ENCODE measurements at regions not wholly inside any gene's neighbourhood (a gene's known extent, or its start where the extent isn't known, plus 50 kb on each side); places are given as distances from the start of the nearest gene placed in this dataset.

DNA sequence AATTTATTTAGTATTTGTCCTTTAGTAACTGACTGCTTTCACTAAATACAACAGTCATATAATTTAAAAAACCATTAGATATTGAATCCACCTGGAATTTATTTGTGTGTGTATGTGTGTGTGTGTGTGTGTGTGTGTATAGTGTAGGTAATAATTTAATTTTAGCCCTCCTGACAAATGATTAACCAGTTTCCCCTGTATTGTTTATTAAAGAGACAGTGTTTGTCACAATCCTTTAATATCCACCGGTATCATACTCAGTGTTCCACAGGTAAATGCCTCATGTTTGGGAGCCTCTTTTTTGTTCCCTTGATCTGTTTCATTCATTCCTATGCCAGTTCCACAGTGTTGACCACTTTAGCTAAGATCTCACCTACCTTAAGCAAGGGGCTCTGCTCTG is 134.6 kb upstream of the IRX3 start:
- no peak for DNase-seq (ENCODE audit: low read depth in 2 of 2)

DNA sequence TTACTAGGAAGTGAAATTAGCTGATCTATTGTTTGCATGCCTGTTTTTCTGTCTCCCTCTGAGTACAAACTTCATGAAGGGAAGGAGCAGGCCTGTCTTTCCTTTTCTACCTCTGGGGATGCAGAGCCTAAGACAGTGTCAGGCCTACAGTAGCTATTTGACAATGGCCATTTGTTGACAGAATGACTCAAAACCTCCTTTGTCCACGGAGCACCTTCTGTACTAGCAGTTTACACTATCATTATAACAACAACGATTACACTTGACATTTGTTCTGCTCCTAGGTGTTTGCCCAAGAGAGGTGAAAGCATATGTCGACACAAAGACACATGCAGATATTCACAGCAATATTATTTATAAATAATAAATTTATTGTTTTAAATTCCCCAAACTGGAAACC is 132.3 kb upstream of the IRX3 start:
- DNase-seq (ENCODE audit: low read depth in 2 of 2), result no peak

DNA sequence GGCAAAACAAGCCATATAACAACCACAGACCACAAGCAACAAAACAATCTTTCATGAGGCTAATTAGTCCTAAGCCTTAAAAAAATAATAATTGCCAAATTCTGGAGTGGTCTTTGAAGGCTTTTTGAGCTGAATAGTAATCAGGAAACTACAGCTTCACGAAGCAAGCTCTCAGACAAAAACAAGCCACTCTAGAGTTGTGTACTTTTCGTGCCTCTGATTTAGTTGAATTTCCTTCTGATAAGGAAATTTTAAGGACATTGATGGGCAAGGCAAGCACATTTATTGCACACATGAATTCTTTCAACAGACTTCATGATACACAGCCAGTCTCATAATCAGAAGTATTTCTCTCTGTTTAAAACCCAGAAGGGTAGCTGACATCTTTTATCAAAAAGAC is 130.8 kb upstream of the IRX3 start:
- DNase-seq (ENCODE audit: low read depth in 2 of 2), result no peak

DNA sequence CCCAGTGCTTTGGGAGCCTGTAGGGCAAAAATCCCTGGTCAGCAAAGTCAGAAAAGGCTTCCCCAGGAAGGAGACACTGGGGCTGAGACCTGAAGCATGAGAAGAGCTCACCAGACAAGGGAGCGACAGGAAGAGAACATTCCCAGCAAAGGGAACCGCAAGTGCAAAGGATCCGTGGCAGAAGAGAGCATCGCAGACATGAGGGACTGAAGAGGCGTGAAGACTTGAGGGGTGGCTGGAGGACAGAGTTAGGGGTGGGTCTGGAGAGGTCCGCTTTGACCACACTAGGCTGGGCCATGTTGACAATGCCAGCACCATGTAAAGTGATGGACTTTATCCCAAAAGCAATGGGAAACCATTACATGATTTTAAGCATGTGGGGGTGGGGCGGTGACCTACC is 128.1 kb upstream of the IRX3 start:
- no peak for DNase-seq (ENCODE audit: low read depth in 2 of 2)

DNA sequence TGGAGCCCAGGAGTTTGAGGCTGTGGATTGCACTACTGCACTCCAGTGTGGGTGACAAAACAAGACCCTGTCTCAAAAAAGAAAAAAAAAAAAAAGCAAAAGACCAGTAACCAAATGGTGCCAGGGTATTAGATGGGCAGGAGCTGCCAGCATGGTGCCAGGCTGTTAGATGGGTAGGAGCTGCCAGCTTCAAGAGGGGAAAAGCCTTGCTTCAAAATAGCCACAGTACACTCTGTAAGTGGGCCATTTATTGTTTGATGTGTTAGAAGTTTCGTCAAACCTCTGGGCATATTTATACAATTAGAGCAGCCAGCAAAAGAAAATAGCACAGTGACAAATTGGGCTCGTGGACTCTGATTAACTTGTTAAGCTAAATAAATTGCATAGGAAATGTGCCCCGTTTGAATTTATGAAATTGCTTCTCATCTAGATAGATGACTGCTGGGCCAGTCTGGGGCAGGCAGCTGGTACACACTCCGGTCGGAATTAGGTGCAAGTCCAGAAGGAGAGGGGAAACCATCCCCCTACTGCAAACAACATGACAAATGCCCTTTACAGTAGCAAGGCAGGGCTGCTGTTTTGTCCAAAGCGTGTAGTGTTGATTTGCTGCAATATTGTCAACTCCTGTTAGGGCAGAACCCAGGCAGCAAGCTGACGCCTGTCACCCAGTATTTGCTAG is 126.3 kb upstream of the IRX3 start:
- no peak for DNase-seq (ENCODE audit: low read depth in 2 of 2)

DNA sequence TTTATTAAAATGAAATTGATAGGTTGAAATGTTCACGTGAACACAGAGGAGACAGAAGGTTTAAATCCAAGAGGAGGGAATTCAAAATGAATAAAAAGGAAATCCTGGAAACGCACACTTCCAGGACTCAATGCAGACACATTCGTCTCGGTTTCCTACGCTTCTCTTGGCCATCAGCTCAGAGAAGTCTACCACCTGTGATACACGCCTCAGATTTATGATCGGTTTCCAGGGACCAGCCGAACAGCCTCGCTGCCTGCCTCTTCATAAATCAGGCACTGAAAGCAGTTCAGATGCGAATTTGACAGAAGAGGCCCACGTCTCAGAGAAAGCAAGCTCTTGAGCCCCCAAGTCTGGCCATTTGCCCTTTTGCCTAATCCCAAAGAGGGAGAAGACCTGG is 125.5 kb upstream of the IRX3 start:
- DNase-seq (ENCODE audit: low read depth in 2 of 2), result no peak

DNA sequence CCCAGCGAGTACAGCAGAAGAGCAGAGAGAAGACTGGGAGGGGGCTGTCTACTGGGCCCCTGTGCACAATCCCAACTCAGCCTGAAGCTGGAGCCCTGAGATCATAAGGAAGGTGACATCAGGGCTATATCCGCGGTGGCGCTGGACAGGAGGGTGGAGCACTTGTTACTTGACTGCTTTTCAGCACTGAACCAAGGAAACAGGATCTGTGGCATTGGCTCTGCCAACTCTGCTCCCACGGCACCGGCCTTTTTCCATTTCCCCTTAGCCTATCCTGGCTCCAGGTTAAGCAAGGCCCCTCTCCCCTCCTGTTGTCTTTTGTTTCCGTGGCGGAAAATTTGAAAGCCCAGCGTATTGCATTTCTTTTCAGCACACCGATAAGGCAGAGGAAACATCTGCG is 125.0 kb upstream of the IRX3 start:
- peak; percentile 5 to 55 for DNase-seq (ENCODE audit: low read depth in 2 of 2)

DNA sequence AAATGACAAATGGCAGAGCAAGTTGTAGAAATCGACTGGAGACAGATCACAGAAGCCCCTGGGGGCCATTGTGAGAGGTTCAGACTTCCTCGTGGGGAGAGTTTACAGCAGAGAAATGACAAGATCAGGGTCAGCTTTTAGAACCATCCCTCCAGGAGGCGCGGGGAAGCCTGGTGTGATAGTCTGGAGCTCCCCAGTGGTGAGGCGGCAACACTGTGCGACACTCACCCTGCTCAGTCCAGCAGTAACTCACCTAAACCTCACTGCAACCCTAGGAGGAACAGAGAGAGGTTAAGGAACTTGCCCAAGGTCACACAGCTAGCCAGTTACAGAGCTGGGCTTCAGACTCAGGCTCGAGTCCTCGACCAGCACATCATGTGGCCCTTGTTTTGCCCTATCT is 123.4 kb upstream of the IRX3 start:
- DNase-seq (ENCODE audit: low read depth in 2 of 2), result no peak

DNA sequence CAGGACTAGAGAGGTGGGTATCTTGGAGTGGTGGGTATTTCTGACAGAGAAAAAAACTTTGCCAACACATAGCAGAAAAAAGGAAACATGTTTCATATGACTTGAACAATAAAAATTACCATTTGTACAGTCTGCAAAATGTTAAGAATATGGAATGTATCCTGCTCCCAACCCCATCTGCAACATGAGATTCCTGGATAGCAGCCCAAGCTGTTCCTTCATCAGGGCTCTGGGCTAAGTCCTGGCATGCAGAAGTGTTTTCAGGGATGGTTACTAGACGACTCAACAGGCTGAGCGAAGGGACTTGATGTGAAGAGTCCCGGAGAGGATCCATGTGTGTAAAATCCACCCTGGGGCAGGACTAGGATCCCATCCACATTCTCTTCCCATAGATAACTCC is 121.0 kb upstream of the IRX3 start:
- DNase-seq (ENCODE audit: low read depth in 2 of 2), result no peak

DNA sequence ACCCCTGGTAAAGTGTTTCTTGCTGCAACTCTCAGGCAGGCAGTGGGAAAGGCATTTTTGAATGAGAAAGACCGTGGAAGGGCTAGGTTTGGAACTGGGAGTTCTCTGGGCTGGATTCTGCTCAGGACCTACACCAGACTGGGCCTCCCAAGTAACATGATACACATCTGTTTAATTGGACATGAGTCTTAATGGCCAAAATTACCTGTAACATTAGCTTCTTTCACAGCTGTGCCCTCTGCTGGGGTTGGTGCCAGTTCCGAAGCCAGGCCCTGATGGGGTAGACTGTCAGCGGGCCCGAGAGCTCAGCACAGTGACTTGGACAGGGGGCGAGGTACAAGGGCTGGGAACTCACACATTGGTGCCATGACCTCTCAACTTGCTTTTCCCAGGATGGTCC is 118.9 kb upstream of the IRX3 start:
- DNase-seq (ENCODE audit: low read depth in 2 of 2), result no peak

DNA sequence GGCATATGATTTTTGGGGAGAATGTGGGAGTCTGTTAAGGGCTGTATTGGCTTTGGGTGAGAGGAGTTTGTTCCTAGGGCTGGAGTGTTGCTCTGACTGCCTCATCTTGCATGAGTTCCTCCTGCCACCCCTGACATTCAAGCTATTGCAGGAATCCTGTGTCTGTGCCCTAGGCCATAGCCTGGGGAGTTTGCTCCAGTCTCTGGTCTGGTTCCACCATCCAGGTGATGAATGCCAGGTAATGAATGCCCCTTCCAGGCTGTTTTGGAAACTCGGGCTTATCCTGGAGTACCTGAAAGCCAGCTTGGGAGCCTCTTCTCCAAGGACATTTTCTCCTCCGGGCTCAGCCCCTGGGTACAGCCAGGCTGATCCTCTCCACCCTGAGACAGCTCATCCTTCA is 117.0 kb upstream of the IRX3 start:
- no peak for DNase-seq (ENCODE audit: low read depth in 2 of 2)

DNA sequence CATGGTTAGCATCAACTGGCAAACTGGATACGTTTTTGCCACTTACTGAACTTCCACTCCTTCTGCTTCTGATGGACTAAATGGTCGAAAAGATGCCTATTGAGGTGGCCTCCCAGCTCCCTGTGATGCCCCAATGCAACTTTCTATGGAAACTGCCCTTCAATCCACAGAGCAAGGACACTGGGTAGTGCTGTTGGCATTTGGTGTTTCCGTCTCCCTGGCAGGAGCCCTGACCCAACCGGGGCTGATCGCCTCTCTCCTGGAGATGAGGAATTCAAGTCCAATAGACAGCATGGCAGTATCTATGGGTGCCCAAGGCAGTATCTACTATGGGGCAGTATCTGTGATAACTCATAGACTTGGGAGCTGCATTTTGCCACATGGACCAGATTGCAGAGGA is 116.3 kb upstream of the IRX3 start:
- no peak for DNase-seq (ENCODE audit: low read depth in 2 of 2)

DNA sequence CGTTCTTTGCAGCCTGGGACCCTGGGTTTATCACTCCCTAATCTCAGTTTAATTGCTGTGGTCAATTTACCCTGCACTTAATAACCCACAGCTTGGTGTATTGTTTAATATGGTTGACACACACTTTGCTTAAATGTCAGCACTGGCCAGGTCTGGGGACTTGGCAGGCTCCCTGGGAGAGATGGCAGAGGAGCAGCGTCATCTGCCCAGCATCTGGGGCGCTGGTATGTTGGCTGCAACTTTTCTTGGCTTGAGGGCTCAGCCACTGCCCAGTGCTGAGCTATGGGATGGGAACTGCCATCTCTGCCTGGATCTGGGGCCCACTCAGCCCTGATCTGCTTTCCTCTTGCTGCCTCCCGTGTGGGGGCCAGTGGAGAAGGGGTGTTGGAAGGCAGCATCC is 115.7 kb upstream of the IRX3 start:
- DNase-seq (ENCODE audit: low read depth in 2 of 2), result no peak

DNA sequence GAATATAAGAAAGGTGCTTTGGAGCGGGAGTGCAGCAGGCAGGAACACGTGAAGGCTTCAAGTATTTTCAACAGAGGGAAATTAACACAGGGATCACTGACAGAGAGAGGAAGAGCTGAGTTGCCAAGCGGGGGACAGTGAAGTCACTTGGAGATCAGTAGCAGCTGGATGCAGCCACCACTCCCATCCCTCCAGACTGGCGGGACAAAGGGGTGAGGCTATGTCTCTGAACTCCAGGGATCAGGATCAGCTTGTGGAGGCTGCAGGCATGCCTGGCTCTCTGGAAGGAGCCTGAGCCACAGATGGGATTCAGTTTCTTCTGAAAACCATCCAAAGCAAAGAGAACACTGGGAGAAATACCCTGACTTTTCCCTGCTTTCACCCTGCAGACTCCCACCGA is 113.7 kb upstream of the IRX3 start:
- DNase-seq (ENCODE audit: low read depth in 2 of 2), result no peak

DNA sequence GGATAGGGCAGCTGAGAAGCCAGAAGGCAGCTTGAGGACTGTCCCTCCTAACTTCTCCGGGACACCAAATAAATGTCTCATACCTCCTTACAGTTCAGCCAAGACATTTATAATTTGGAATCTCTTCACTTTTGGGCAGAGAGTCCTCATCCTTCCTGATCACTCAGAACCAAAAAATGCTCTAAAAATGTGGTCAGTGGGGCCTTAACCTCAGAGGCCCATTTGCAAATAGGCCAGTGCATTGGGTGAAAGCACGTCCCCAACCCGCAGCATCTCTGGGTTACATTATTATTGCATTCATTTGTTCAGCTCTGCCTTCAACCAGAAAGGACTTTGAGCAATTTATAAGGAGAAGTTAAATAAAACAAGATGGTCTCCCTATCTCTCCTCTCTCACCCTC is 112.4 kb upstream of the IRX3 start:
- no peak for DNase-seq (ENCODE audit: low read depth in 2 of 2)

DNA sequence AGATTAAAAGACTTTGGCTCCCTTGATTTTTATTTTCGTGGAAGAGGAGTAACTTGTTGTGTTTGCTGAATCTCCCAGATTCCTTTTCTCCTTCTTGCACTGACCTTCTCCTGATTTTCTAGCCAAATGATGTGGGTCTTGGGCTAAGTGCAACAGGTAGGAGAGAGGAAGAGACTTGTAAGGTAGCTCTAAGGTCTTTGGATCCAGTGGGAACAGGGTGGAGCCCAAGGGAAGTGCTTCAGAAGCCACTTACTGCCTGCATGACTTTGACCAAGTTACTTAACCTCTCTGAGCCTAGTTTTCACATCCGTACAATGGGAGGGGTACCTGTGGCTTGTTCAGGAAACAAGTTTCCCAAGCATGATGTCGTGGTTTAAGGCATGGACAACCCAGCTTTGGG is 111.3 kb upstream of the IRX3 start:
- no peak for DNase-seq (ENCODE audit: low read depth in 2 of 2)

DNA sequence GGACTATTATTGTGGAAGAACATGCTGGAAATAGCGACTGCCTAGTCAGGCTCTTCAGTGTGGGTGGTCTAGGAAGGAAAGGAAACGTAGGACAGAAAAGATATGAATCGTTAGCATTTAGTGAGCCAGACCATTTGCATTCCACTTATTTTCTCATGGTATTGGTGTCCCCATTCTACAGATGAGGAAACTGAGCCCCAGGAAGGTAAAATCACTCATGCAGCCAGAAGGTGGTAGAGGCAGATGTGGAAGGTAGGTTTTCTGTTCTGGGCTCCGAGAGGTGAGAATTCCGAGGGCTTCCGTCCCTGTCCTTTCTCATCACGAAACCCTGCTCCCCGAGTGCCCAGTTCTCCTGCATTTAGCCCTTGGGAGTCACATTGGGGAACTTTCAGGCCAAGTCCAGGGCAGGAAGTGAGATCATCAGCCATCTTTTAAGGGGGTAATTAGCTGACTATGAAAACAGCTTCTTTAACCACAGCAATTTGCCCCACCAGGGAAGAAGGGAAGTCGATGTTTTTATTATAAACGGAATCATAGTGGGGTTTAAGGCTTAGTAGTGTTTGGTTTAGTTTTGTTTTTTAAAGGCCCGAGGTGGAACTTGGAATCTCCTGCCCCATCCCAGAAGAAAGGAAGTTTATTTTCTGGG is 110.7 kb upstream of the IRX3 start:
- no peak for DNase-seq (ENCODE audit: low read depth in 2 of 2)

DNA sequence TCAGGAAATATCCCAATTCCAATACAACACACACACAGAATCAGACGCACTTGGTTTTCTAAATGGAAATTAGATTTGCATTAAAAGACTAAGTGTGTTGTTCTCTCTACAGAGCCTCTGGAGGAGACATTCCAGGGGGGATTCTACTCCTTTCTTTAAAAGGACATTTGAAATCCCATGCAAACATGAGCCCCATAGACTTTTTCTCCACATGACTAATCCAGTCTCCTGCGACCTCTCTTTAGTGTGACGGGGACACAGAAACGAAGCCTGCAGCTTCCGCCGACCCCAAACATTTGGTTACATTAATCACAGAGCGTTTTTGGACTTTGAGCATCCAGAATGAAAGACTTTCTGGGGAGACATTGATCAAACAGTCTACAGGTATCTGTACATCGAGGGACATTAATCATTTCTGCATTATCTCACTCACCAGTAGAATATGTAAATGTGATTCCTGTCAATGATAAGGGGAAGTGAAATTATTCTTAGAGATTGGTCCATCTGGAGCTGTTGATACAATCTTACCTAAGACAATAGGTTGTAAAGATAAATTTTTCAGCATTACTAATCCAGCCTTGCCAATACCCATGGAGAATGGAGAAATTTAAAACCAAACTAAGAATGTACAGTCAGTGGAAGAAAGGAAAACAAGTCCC is 103.4 kb upstream of the IRX3 start:
- DNase-seq (ENCODE audit: low read depth in 2 of 2), result no peak

DNA sequence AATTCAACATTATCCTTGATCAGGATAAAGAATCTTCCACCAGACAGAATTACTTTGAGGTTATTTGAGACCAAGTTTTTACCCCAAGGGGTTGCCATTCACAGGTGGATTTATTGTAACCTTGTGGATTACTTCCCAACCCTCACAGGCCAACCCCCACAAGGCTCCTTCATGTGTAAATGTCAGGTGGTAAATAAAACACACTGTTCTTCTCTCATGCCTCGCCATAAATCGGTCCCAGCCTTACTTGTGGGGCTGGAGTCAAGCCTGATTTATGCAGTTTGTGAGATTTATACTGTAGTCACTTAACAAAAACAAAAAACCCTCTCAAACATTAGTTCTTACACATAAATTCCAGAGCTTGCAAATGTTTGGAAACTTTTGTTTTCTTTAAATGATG is 98.6 kb upstream of the IRX3 start:
- no peak for DNase-seq (ENCODE audit: low read depth in 2 of 2)

DNA sequence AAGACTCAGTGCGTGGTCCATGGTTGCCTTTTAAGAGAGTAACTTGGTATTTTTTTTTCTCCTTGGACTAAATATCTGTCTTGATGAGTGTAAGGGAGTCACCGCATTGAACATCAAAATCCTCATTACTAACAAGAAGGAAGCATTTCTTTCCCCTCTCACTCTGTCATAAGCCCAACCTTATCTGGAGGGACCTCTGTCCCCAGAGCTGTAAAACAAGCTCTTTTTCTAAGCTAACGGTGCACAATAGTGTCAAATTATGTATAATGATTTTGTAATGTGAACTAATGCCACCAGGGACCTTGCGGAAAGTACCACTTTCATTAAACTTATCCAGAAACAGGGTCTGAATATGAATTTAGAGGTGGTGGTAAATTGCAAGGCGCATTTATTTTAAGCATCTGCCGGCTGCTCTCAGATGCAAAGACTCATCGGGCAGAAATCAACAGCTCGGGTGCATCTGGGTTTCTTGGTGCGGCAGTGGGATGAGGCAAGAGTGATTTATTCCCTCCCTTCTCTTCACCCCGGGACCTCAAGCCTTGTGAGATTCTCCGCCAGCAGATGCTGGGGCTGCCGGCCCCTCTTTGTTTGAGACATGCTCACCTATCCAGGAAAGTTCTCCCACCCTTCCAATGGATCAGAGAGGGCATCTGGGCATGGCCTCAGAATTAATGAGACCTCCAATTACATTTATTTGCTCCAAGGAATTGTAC is 95.2 kb upstream of the IRX3 start:
- no peak for DNase-seq (ENCODE audit: low read depth in 2 of 2)

DNA sequence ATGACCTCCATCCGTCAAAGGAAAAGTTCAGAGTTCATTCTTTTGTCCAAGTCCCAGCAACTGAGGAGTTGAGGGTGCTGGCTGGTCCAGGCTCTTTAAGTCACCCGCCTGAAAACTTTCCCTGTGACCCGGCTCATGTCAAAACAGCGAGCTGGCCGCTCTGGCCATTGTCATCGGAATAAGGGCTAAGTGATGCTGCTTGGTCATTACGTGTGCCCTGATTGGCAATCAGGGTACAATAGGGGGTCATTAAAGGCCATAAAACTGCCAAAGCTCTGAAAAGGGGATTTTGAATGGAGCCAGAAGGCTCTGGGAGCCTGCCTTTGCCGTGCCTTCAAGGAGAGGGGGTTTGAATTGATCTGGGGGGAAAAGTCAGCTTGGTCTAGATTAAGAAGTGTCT is 88.5 kb upstream of the IRX3 start:
- no peak for DNase-seq (ENCODE audit: low read depth in 2 of 2)
